Skeletal muscle tissue (tissue), 3 donors: ENCODE measurements at regions not wholly inside any gene's neighbourhood (a gene's known extent, or its start where the extent isn't known, plus 50 kb on each side); places are given as distances from the start of the nearest gene placed in this dataset.

Experiments used
- H3K27ac ChIP-seq: one replicate; pipeline ENCODE4 v1.7.0; 2013; ENCODE audit warnings: mild to moderate bottlenecking, low read depth, low read length, inconsistent platforms
- H3K27me3 ChIP-seq, 3 donors: one replicate each; pipeline ENCODE4 v1.7.0; 2013; ENCODE audit warnings: low read length in 3 of 3; ENCODE audit not compliant: control insufficient read depth in 3 of 3, insufficient read depth in 3 of 3
- H3K36me3 ChIP-seq, 3 donors: one replicate each; pipeline ENCODE4 v1.7.0; 2013; ENCODE audit warnings: low read length in 3 of 3; ENCODE audit not compliant: control insufficient read depth in 3 of 3, insufficient read depth in 3 of 3
- H3K4me1 ChIP-seq, 3 donors: one replicate each; pipeline ENCODE4 v1.7.0; 2013; ENCODE audit warnings: low read length in 3 of 3, mild to moderate bottlenecking in 3 of 3; ENCODE audit not compliant: control insufficient read depth in 3 of 3, insufficient read depth in 3 of 3
- H3K4me3 ChIP-seq, 3 donors: one replicate each; pipeline ENCODE4 v1.7.0; 2013; ENCODE audit warnings: low read length in 3 of 3
- H3K9ac ChIP-seq, 3 donors: one replicate each; pipeline ENCODE4 v1.7.0; 2013; ENCODE audit warnings: low read length in 3 of 3, mild to moderate bottlenecking in 3 of 3, moderate library complexity in 2 of 3, low read depth in 1 of 3
- H3K9me3 ChIP-seq, 3 donors: one replicate each; pipeline ENCODE4 v1.7.0; 2013; ENCODE audit warnings: low read length in 3 of 3; ENCODE audit not compliant: control insufficient read depth in 3 of 3
- donor health status: Osteomylitis.

DNA sequence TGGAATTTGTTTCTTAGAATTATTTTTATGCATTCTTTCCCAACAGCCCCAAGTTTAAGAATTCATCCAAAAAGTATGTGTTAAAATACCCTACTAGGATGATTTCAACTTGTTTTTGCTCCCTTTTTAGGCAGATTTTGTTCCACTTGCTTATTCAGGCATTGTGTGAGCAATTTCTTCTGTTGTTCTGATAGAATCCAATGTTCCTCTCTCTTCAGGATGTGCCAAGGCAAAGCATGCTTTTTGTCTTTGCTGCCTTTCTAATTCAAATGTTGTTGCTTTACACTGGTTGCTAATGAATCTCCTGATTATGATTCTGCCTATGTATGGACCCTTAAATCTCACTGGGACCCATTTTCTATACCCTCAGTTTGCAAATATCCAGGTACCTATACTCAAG lies 131.2 kb upstream of the ARHGAP42 start:
- Histone ChIP-seq H3K36me3 (no peaks in the 10 kb centered on the region), H3K27me3 (no peaks in the 10 kb centered on the region), H3K27ac (no peak overlapping the region), H3K4me3 (no peak overlapping the region), H3K9ac (no peak overlapping the region), H3K4me1 (peaks cover 0 to 6% (median under 1%) of the 10 kb centered on the region in 3 donors), H3K9me3 (no peaks in the 10 kb centered on the region)

DNA sequence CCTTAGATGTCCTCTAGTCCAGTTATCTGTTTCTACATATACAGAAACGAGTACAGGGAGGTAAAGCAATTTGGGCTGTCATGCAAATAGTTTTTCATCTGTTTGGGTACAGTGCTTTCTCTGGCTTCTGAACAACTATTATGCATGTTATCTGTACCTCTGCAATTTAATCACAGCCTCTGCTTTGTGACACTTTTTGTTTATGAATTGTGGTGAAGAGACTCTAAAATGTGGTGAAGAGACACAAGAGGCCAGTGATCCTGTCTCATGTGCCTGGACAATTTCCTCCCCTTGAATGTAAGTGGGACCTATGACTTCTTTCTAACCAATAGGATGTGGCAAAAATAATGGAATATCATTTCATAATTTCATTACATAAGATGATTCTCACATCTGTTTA lies 130.3 kb upstream of the ARHGAP42 start:
- H3K27ac ChIP-seq: no peak overlapping the region
- no peak overlapping the region for H3K9ac ChIP-seq
- no peak overlapping the region for H3K4me3 ChIP-seq
- H3K4me1 ChIP-seq: peaks cover 0 to 6% (median 5%) of the 10 kb centered on the region in 3 donors
- no peaks in the 10 kb centered on the region for H3K9me3 ChIP-seq
- H3K27me3 ChIP-seq: no peaks in the 10 kb centered on the region
- no peaks in the 10 kb centered on the region for H3K36me3 ChIP-seq

DNA sequence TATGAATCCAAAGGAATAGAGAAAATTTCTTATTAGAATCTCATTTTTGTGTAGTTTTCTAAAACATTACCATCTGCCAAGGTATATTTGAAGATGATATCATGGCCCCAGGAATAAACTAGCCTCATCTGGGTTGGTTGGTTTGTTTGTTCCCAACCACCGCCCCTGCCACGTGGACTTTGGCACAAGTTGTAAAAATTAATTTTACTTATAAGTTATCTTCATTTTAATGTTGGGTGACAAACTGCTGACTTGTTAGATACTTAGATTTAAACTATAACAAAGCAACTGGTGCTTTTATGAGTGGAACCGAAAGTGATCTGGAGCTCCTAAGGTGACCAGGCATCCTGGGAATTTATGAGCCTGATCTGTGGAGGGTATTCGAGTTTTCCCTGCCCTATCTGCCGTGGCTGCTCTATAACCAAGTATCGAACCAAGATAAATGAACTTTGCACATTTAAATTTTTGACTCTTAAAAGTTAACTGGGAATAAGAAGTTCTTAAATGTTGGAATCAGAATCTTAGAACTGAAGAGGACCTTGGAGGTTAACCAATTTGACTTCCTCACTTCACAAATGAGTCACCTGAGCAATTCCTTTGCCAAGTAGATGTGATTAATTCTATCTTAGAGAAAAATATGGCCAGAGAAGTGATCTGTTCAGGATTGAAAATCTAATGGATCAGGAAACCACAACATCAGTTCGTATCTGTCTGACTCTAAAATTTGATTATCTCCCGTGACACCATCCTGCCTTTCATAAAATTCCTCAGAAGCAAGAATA lies 129.1 kb upstream of the ARHGAP42 start:
- peaks cover 0 to 6% (median 5%) of the 10 kb centered on the region in 3 donors for H3K4me1 ChIP-seq
- no peak overlapping the region for H3K9ac ChIP-seq
- no peak overlapping the region for H3K4me3 ChIP-seq
- no peaks in the 10 kb centered on the region for H3K27me3 ChIP-seq
- no peaks in the 10 kb centered on the region for H3K9me3 ChIP-seq
- H3K36me3 ChIP-seq: no peaks in the 10 kb centered on the region
- H3K27ac ChIP-seq: no peak overlapping the region

DNA sequence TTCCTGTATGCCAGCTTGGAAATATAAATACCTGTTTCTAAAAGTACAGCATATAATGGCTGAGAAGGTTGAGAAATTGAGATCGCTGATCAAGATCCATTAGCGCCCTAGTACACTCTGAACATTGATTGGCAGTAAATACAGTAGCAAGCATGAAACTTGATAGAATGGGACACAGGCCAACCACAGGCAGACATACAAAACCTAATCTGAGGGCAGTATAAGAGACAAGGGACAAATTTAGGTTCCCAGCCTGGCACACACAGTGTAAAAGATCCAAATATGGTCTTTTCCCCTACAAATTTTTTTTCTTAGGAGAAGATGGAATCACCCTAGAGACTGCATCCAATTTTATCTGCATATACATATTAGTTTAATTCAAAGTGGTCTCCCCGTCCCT lies 126.5 kb upstream of the ARHGAP42 start:
- Histone ChIP-seq H3K4me3 (no peak overlapping the region), H3K9ac (no peak overlapping the region), H3K4me1 (peaks cover 0 to 6% (median 5%) of the 10 kb centered on the region in 3 donors), H3K36me3 (no peaks in the 10 kb centered on the region), H3K9me3 (no peaks in the 10 kb centered on the region), H3K27me3 (no peaks in the 10 kb centered on the region), H3K27ac (no peak overlapping the region)

DNA sequence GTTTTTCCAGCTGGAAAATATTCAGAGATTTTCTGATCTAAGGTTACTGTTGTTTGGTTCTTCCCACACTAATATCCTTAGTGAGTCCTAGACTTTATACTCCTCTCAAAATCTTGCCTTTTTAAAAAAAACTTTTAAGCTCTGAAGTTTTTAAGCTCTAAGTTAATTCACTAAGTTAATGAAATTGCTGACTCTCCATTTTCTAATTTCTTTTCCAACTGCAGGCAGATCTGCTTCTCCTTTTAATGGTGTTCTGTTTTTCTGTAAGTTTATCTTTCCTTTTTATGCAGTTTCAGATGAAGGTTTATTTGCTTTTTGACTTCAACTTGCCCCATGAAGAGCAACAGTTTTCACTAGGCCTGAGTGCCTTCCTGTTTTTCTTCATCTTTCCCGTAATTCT lies 125.8 kb upstream of the ARHGAP42 start:
- peaks cover 0 to 6% (median 5%) of the 10 kb centered on the region in 3 donors for H3K4me1 ChIP-seq
- H3K9ac ChIP-seq: no peak overlapping the region
- no peaks in the 10 kb centered on the region for H3K9me3 ChIP-seq
- H3K36me3 ChIP-seq: no peaks in the 10 kb centered on the region
- H3K27ac ChIP-seq: no peak overlapping the region
- H3K4me3 ChIP-seq: no peak overlapping the region
- H3K27me3 ChIP-seq: no peaks in the 10 kb centered on the region

DNA sequence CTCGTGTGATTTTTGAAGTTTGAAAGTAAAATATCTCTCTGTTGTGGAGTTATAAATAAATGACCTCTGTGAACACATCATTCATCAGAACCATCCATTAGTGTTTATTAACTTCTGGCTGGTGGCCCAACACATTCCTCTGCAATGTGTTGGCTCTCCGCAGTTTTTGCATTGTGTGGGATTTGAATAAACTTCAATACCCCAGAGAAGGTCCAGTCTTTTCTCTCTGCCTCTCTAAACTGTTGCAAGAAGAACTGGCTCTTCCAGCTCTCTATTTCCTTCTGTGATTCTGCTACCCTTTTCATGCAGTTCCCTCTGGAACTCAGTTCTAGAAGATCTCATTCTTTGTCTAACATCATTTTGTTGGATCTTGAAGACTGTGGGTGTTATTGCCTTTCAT lies 125.0 kb upstream of the ARHGAP42 start:
- Histone ChIP-seq H3K4me1 (peaks cover 0 to 6% (median 5%) of the 10 kb centered on the region in 3 donors), H3K36me3 (no peaks in the 10 kb centered on the region), H3K27ac (no peak overlapping the region), H3K4me3 (no peak overlapping the region), H3K9me3 (no peaks in the 10 kb centered on the region), H3K9ac (no peak overlapping the region), H3K27me3 (no peaks in the 10 kb centered on the region)

DNA sequence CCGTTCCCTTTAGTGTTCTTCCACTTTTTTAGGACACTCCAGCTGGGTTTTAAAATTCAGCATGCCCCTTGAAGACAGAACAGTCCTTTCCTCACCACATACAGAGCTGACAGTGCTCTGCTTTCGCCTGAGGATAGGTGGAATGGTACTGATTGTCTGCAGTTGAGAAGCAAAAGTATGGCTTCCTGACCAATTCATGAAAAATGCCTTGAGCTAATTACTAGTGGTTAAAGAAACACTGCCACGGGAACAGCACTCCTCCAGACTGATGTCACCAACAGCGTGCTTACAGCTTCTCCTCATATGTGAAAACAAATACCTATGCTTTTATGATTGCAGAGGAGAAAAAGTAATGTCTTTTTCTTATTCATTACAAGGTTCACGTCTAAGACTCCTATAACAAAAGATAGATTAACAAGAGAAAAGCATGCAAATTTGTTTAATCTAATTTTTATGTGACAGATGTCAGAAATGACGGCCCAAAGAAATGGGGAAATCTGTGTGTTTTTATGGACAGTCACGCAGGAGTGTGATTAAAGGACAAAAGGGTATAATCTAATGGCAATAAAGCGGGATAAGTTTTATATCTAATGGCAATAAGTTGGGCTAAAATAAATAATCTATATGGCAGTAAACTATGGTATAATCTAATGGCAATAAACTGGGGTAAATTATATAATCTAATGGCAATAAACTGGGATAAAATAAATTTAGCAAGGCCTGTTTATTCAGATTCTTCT lies 123.4 kb upstream of the ARHGAP42 start:
- H3K4me1 ChIP-seq: peaks cover 0 to 6% (median 5%) of the 10 kb centered on the region in 3 donors
- no peak overlapping the region for H3K27ac ChIP-seq

DNA sequence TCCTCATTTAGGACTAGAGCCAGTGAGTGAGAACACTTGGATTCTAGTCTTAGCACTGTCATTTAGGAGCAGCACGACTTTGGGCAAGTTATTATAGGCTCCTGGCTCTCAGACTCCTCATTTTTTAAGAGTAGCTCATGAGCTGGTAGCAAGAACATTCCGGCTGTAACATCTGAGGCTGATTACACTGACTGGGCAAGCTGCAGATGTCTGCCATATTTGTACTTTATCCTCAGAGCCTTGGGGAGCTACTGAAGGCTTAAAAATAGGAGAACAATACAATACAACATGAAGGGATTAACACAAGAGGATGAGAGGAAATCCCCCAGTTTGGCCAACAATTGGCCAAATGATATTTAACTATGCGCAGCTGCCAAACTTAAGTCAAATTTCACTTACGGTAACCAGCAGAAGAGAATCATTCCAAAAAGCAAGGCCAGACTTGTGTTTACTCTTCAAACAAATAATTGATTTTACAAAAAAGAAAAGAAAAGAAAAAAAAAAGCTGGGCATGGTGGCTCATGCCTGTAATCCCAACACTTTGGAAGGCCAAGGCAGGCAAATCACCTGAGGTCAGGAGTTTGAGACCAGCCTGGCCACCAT lies 113.1 kb upstream of the ARHGAP42 start:
- Histone ChIP-seq H3K4me1 (no peaks in the 10 kb centered on the region), H3K27ac (no peak overlapping the region), H3K36me3 (no peaks in the 10 kb centered on the region), H3K4me3 (no peak overlapping the region), H3K9ac (no peak overlapping the region), H3K9me3 (no peaks in the 10 kb centered on the region), H3K27me3 (no peaks in the 10 kb centered on the region)

More for the DNA sequence above, 123.4 kb upstream of the ARHGAP42 start:
- no peaks in the 10 kb centered on the region for H3K36me3 ChIP-seq
- H3K9me3 ChIP-seq: no peaks in the 10 kb centered on the region
- H3K27me3 ChIP-seq: no peaks in the 10 kb centered on the region
- no peak overlapping the region for H3K4me3 ChIP-seq
- H3K9ac ChIP-seq: no peak overlapping the region

DNA sequence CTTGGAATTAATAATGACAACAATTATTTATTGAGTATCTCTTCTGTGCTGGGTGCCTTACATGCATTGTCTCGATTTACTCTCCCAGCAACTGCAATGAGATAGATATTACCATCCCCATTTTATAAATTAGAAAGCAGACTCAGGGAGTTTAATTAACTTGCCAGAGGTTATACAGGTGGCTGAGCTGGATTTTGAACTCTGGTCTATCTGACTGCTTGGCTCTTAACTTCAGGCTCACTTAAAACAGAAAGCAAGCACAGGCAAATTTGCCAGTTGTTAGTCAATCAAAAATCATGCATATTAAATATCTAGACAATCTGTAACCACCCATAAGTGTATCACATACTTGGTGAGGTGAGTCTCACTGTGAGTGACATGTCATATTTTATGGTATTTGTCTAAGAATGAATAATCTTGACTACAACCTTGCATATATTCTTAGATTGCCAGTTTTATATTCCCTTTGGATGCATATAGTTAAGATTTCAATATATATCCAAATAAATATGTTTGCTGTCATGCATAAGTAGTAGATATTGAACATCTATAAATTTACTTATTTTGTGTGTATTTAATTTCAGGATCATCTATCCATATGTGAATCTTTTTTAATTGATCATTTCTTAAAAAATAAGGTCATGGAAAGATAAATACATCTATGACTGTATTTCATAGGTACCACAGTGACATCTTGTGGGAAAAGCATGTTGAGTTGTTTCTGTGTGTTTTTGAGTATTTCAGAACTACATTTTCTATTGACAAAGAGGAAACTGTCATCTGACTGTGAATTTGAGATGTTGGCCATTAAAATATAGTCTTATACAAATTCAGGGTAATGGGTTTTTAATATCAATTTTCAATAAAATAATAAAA lies 112.0 kb upstream of the ARHGAP42 start:
- Histone ChIP-seq H3K4me1 (no peaks in the 10 kb centered on the region), H3K4me3 (no peak overlapping the region)

More for the DNA sequence above, 112.0 kb upstream of the ARHGAP42 start:
- Histone ChIP-seq H3K9ac (no peak overlapping the region), H3K36me3 (no peaks in the 10 kb centered on the region), H3K27me3 (no peaks in the 10 kb centered on the region), H3K9me3 (no peaks in the 10 kb centered on the region), H3K27ac (no peak overlapping the region)
